ENCODE measurements at regions not wholly inside any gene's neighbourhood (a gene's known extent, or its start where the extent isn't known, plus 50 kb on each side); places are given as distances from the start of the nearest gene placed in this dataset.

- Histone ChIP-seq H3K36me3 (no peaks in the 10 kb centered on the region), H3K4me1 (peaks cover 9% of the 10 kb centered on the region), H3K27me3 (ENCODE audit: low read depth) (no peaks in the 10 kb centered on the region), H3K9me3 (replicated peaks) (no peaks in the 10 kb centered on the region), H3K4me3 (no peak overlapping the region), H3K27ac (replicated peaks) (no peak overlapping the region)
- no peak for DNase-seq
- TF ChIP-seq CTCF (IDR thresholded peaks at IDR 0.05; ENCODE audit: borderline replicate concordance): no peak
- intact Hi-C loops (cut with micrococcal nuclease): no loop called here
These were observed 77.2 kb upstream of the TPRG1 start for GRCh38 chr3:189094539-189094938.

DNA sequence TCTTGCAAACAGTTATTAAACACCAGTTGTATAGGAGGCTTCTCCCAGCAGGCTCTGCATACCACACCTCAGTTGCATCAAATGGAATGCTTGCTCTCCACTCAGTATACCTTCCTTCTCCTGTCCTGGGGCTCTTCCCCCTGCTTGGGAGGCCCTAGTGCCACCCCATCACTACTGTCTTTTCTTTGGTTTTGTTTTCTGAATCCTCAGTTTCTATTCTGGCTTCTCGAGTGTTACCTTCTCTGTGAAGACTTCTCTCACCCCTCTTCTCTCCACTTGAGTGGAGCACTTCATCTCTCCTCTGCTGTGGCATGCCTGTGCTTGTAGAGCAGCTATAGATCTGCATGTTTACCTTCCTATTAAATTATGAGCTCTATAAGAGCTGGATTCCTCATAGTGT, 75.7 kb upstream of the TPRG1 start:
- no peak for DNase-seq
- TF ChIP-seq CTCF (IDR thresholded peaks at IDR 0.05; ENCODE audit: borderline replicate concordance): no peak
- Histone ChIP-seq H3K27ac (replicated peaks) (no peak overlapping the region), H3K9me3 (replicated peaks) (no peaks in the 10 kb centered on the region), H3K36me3 (no peaks in the 10 kb centered on the region), H3K27me3 (ENCODE audit: low read depth) (no peaks in the 10 kb centered on the region), H3K4me1 (peaks cover 9% of the 10 kb centered on the region), H3K4me3 (no peak overlapping the region)
- intact Hi-C loops (cut with micrococcal nuclease): no loop called here

DNA sequence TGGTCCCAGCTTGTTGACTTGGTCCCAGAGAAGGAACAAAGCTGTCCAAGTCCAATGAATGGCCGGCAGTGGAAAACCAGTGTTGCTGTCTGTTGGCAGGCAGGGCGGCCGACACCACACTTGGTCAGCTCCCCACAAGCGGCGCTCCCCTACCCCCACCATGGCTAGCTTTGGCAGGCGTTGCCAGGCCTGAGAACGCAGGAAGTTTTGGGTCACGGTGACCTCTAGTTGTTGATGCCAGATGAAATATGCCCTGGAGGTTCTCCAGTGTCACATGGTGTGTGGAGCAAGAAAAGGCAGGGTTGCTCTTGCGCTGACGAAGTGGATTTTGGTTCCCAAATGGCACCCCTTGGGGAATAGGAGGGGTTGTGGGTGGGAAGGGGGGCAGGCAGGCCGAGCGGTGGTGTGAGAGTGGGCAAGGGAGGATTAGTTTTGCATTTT, 72.7 kb upstream of the TPRG1 start:
- Histone ChIP-seq H3K4me3 (peak overlapping the region; percentile 16), H3K36me3 (no peaks in the 10 kb centered on the region), H3K27me3 (ENCODE audit: low read depth) (no peaks in the 10 kb centered on the region), H3K27ac (replicated peaks) (peak overlapping the region; percentile 84), H3K4me1 (peaks cover 9% of the 10 kb centered on the region), H3K9me3 (replicated peaks) (no peaks in the 10 kb centered on the region)
- intact Hi-C loops (cut with micrococcal nuclease): no loop called here
- no peak for TF ChIP-seq CTCF (IDR thresholded peaks at IDR 0.05; ENCODE audit: borderline replicate concordance)
- DNase-seq: peak; percentile 87

DNA sequence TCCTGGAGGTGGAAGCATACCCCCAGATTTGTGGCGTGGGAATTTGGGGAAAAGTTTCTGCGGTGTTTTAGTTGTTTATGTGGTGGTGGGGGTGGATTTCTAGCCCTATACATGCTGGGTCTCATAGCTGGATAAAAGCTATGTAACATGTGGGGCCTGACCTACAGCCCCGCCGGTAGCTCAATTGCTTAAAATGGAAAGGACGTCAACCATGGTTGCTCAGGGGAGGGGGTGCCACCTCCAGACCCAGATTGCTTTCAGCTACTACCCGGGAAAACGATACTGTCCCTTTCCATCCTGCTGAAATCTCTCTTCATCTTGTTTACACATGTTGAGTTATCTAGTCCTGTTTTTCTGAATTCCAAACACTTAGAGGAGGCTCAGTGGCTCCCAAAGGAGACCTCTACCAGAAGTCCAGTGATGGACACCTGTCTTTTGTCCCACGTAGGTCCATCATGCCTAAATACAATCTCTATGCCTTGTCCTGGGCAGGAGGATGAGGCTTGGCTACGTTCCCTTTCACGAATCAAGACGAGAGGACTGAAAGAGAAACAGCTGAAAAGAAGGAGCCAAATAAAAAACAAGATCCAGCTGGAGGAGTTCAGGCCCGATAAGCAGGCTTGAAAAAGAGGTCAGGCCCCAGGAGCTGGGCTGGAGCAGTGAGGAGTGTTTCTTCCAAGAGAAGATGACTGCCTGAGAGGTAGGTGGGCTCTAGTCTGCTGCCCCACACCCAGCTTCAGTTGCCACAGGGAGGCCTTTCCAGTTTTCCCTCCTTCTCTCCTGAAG, 72.1 kb upstream of the TPRG1 start:
- Histone ChIP-seq H3K27ac (replicated peaks) (peak overlapping the region; percentile 84), H3K4me1 (peaks cover 9% of the 10 kb centered on the region), H3K9me3 (replicated peaks) (no peaks in the 10 kb centered on the region), H3K27me3 (ENCODE audit: low read depth) (no peaks in the 10 kb centered on the region), H3K36me3 (no peaks in the 10 kb centered on the region), H3K4me3 (peak overlapping the region; percentile 16)
- TF ChIP-seq CTCF (IDR thresholded peaks at IDR 0.05; ENCODE audit: borderline replicate concordance): no peak
- intact Hi-C loops (cut with micrococcal nuclease): no loop called here
- peak; percentile 50 for DNase-seq

- TF ChIP-seq CTCF (IDR thresholded peaks at IDR 0.05; ENCODE audit: borderline replicate concordance): no peak
- no peaks in the 10 kb centered on the region for H3K36me3 ChIP-seq
- no peaks in the 10 kb centered on the region for H3K27me3 ChIP-seq (ENCODE audit: low read depth)
- no peak overlapping the region for H3K4me3 ChIP-seq
- DNase-seq: no peak
- H3K4me1 ChIP-seq: peaks cover 9% of the 10 kb centered on the region
- intact Hi-C loops (cut with micrococcal nuclease): no loop called here
- peak overlapping the region; percentile 84 for H3K27ac ChIP-seq (replicated peaks)
- no peaks in the 10 kb centered on the region for H3K9me3 ChIP-seq (replicated peaks)
These were observed 70.9 kb upstream of the TPRG1 start for GRCh38 chr3:189100866-189101265.

Data from left ventricle myocardium inferior (tissue), 1 donor.